TTC549 (cell line): ENCODE measurements at regions not wholly inside any gene's neighbourhood (a gene's known extent, or its start where the extent isn't known, plus 50 kb on each side); places are given as distances from the start of the nearest gene placed in this dataset.
A peak's percentile ranks its signal among the peaks of the same experiment; 100 is the strongest.
"Not testable (repeated sequence)": the region's sequence is repeated elsewhere in the genome, so short reads cannot be mapped to it uniquely, and the experiment has no call there.

ENCODE experiments used
- FAIRE-seq: peaks from 2 replicates; lab custom pipeline; 2012; peaks lifted over from hg19 to GRCh38; lab: Jason Lieb, UNC

- FAIRE-seq: peak; percentile 13
These were observed 441.0 kb upstream of the NPVF start for GRCh38 chr7:25669281-25669781.

- FAIRE-seq: peak; percentile 95
These were observed 441.9 kb upstream of the NPVF start for GRCh38 chr7:25669961-25670841.

GRCh38 chr7:25671111-25671510, 442.8 kb upstream of the NPVF start:
- peak; percentile 98 for FAIRE-seq

DNA sequence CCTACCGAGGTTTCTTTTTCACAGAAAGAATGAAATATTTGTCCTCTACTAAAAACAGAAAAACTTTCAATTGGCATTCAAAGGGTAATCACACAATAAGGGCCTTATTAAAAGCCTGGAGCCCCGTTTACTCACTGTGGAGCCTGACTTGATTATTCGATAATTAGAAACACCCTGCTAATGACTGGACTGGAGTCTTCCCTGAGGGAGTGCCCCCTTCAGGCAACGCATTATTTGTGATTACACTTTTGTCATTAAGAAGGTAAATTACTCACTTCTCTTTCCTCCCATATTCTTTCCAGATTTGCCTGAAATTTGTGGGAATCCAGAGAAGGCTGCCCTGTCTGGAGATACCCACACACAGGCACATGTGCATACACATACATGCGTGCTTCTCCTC, 444.2 kb upstream of the NPVF start:
- FAIRE-seq: no peak

- no peak for FAIRE-seq
These were observed 447.6 kb upstream of the NPVF start for GRCh38 chr7:25675789-25676474.

DNA sequence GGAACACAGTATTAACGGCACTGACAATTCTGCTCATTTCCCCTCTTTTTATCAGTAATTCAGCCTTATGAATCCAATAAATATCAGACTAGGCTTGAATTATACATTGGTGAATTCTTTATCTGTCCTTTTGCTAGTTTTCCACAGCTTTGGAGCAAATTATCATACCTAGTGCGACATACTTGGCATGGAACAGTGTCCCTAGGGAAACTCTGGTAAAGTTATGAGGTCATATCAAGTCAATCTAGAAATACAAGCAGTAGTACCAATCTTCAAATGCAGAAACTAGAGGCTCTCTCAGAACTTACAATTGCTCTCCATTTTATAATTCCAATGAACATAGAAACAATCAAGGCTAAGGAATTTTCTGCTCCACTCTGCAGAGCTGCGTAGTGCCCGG, 449.3 kb upstream of the NPVF start:
- FAIRE-seq: no peak

DNA sequence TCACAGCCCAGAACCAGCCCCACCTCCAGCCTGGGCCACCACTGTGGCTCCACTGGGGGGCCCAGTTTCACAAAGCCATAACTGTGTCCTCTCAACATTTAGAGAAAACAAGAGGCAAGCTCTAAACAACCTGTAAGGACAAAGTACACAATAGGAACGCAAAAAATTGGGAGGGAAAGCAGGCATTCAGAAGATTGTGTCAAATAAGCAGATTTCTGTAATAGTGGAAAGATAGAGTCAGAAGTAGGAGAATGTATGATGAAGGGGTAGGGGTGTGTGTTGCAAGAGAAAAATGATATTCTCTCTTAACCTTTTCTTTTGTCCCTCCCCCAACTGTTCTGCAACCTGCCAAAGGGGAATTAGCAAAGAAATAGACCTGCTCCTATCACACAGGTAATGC, 449.9 kb upstream of the NPVF start:
- no peak for FAIRE-seq

DNA sequence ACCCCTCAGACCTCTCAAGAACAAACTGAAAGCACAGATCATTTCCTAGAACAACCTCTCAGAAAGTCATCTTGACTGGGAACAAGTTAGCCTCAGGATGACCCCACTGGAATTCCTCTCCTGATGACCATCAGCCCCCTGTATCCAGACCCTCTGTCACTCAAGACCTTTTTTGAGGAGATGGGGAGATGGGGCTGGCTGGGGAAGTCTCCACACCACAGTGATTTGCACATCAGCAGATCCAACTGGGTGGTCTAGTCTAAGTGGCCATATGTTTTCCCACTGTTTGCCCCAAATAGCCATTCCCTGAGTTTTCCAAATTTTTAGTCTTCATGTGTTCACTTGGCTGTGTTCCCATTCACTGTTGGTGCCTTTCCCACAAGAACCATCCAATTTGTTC, 452.4 kb upstream of the NPVF start:
- FAIRE-seq: no peak

GRCh38 chr7:25684360-25684759, 456.1 kb upstream of the NPVF start:
- FAIRE-seq: no peak

GRCh38 chr7:25686493-25686892, 458.2 kb upstream of the NPVF start:
- FAIRE-seq: no peak

DNA sequence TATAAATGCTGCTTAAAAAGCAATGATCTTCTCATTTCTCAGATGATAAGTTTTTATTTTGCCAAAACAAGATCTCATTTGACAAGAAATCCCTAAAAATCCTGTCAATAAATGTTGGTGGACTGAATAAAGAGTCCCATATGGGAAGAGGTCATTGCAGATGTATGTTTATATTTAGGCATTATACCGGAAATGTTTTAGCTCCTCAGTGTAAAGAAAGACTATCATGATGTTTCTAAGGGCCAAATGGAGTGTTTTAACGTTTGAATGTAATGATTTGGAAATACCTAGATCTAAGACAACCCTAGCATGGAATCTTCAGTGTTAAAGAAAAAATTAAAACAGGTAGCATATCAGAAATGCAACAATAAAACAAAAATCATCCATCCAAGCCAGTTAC, 457.8 kb upstream of the NFE2L3 start:
- peak; percentile 13 for FAIRE-seq

DNA sequence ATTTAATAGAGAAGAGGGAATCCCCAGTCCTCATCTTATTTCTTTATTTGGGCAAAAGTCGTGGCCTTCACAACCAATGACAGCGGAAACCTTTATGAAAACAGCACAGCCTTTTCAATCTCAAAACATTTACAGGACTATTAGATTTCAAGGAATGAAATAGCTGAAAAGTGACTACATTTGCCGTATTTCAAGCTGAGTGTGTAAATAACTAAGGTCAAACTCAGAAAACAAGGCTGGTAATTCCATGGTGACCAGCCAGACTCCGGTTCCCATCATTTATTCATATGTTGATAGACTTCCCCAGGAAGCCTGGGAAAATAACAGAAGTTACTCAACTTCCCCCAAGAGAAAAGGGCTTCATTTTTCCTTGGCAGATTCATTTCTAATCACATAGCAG, 457.3 kb upstream of the NFE2L3 start:
- FAIRE-seq: peak; percentile 60

DNA sequence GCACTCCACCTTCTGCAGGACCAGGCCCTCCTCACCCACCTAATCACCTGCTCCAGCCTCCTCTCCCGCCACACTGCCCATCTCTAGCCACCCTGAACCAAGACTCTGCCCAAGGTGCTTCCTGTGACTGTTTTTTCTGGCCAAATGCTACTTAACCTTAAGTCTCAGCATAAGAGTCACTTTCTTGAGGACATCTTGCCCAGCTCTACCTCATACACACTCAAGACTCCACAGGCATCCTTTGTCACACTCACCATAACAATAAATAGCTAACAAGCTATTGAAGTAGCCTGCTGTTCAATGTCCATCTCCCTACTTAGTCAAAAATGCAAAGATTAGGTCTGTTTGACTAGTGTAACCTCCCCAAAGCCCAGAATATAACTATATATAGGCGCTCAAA, 455.4 kb upstream of the NFE2L3 start:
- FAIRE-seq: no peak

- FAIRE-seq: no peak
These were observed 453.4 kb upstream of the NFE2L3 start for GRCh38 chr7:25698451-25699113.

- FAIRE-seq: not testable (repeated sequence)
These were observed 451.9 kb upstream of the NFE2L3 start for GRCh38 chr7:25700141-25700540.

DNA sequence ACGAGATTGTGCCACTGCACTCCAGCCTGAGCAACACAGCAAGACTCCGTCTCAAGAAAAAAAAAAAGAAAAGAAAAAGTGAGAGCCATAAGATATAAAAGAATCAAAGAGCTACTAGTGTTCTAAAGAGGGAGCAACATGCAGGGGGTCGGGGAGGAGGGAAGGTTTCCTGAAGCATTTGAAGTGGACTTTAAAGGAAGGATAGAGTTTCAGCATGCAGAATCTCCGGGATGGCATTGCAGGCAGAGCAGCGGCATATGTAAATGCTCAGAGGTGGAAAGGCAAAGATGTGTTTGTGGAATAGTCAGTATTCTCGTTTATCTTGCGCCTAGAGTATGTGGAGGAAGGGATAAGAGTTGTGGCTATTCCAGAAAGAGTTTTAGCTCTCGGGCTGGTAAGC, 447.6 kb upstream of the NFE2L3 start:
- no peak for FAIRE-seq

GRCh38 chr7:25706764-25707163, 445.2 kb upstream of the NFE2L3 start:
- no peak for FAIRE-seq

DNA sequence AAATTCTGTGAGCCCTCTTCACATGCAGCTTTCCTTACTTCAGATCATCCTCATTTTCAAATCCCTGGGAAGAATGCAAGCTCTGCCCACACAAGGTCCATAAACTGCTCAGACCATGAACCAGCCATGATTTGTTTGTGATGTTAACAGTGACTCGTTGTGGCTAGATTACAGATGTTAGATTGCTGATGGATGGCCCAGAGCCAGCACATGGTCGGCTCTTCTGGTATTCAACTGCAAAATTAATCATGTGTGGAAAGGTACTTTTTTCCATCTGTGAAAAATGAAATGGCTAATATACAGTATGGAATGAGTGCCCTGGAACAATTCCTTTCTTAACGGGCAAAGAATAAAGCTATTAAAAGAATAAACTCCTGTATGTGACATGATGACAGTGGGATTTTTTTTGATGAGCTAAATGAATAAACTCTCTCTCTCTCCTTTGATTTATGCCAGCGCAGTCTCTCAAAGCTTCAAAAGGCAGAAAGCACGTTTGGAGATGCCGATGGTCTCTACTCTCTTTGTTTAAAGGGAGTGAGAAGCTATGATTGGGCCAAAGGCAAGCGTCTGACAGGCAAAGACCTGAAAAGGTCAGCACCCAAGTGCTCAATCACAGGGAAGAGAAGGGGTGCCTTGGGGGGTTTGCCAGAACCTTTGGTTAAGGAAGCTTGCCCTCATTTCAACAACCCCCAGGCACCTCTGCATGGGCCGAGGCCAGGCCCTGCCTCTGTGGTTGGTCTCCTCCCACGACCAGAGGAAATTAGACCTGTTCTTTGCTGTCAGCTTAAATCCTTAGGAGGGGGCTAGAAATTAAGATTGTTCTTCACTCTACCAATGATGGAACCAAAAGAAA, 444.0 kb upstream of the NFE2L3 start:
- FAIRE-seq: peak; percentile 98

- peak; percentile 79 for FAIRE-seq
These were observed 441.0 kb upstream of the NFE2L3 start for GRCh38 chr7:25710959-25711358.

DNA sequence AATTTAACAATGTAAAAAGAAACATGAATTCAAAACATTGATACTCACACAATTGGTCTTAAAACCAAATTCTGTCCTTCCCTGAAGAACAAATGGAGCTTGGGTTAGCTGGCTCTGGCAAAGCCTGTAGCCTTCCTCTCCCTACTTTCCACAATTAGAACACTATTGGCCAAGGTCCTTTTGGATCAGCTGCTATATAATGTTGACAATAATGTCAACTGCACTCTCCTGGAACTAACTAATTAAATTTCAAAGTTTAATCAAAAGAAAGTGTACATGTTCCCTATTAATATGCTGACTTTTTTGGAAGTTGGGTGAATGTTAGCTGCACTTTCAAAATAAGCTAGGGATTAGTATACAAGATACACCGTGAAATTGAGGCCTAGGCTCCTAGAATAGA, 440.1 kb upstream of the NFE2L3 start:
- no peak for FAIRE-seq

GRCh38 chr7:25712500-25712899, 439.5 kb upstream of the NFE2L3 start:
- no peak for FAIRE-seq

DNA sequence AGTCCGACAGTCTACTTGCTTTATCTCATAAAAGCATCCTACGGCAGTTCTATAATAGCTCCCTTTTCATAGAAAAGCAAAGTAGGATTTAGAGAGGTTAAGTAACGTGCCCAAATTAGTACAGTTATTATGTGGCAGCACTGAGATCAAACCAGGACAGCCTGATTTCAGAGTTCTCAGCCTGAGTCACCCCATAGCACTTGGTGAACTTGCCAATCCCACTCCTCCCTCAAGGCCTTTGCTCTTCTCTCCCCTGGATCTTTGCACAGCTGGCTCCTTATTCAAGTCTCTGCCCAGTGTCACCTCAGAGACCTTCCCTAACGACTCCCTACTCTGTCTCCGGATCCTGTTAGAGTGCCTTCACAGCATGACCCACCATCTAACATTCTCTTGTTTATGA, 438.0 kb upstream of the NFE2L3 start:
- FAIRE-seq: peak; percentile 90
